H1 (cell line): ENCODE measurements at regions not wholly inside any gene's neighbourhood (a gene's known extent, or its start where the extent isn't known, plus 50 kb on each side); places are given as distances from the start of the nearest gene placed in this dataset.

Experiments used
- CTCF ChIA-PET: fragments of 300-600 bp; sonication (Branson Sonifier 250); formaldehyde crosslinking; loops from one replicate; lab custom pipeline; 2021; ENCODE audit not compliant: partially characterized antibody; lab: Charles Lee
- POLR2A ChIA-PET: fragments of 300-600 bp; sonication (Branson Sonifier 250); formaldehyde crosslinking; loops from one replicate; lab custom pipeline; 2021; ENCODE audit warnings: inconsistent platforms; ENCODE audit not compliant: partially characterized antibody; lab: Charles Lee
- DNase-seq, 2 experiments: peaks; one replicate each; pipeline versions ENCODE4 v3.0.0 to v3.0.0-alpha.2; 2010 to 2022; ENCODE audit warnings: low spot score in 2 of 2, low read depth in 1 of 2, mixed read lengths in 1 of 2
- FAIRE-seq: peaks from 2 replicates; lab custom pipeline; 2011; peaks lifted over from hg19 to GRCh38; lab: Jason Lieb, UNC
- H2AFZ ChIP-seq: 2 replicates; pipeline ENCODE4 v1.8.1; 2012; ENCODE audit warnings: low read length, inconsistent platforms
- H2AK5ac ChIP-seq: 2 replicates; pipeline ENCODE4 v1.6.1; 2013; ENCODE audit warnings: low read depth, low read length
- H2BK120ac ChIP-seq: replicated peaks from 2 replicates; pipeline ENCODE3; 2013; ENCODE audit warnings: low read depth, low read length, inconsistent platforms
- H2BK12ac ChIP-seq: 2 replicates; pipeline ENCODE4 v1.6.1; 2013; ENCODE audit warnings: low read depth, low read length
- H2BK15ac ChIP-seq: 2 replicates; pipeline ENCODE4 v1.6.1; 2013; ENCODE audit warnings: low read length
- H2BK20ac ChIP-seq: 2 replicates; pipeline ENCODE4 v1.6.1; 2013; ENCODE audit warnings: low read length
- H2BK5ac ChIP-seq: 2 replicates; pipeline ENCODE4 v1.6.1; 2013; ENCODE audit warnings: low read depth, low read length
- H3K14ac ChIP-seq: 2 replicates; pipeline ENCODE4 v1.6.1; 2013; ENCODE audit warnings: inconsistent platforms; ENCODE audit not compliant: insufficient read length
- H3K18ac ChIP-seq: 2 replicates; pipeline ENCODE4 v1.6.1; 2013; ENCODE audit warnings: low read length; ENCODE audit errors: extremely low read depth
- H3K23ac ChIP-seq: 2 replicates; pipeline ENCODE4 v1.6.1; 2013; ENCODE audit warnings: inconsistent platforms; ENCODE audit not compliant: insufficient read length
- H3K23me2 ChIP-seq: 2 replicates; pipeline ENCODE4 v1.6.1; 2013; ENCODE audit warnings: low read depth, low read length
- H3K27ac ChIP-seq: 2 replicates; pipeline ENCODE4 v1.6.1; 2011; ENCODE audit warnings: low read depth, low read length, inconsistent platforms
- H3K27me3 ChIP-seq, 4 experiments: replicated peaks in 1 of 4; 1 replicate in 1 of 4; 2 replicates in 3 of 4; pipeline versions ENCODE4 v1.6.1 to v1.8.1; 2011 to 2013; ENCODE audit warnings: low read length in 3 of 4, mild to moderate bottlenecking in 3 of 4, inconsistent platforms in 2 of 4, mixed read lengths in 2 of 4, moderate library complexity in 1 of 4; ENCODE audit not compliant: control insufficient read depth in 3 of 4, insufficient read depth in 3 of 4; ENCODE audit errors: extremely low read depth in 1 of 4
- H3K36me3 ChIP-seq, 4 experiments: 2 replicates each; pipeline versions ENCODE4 v1.6.1 to v1.8.1; 2011 to 2013; ENCODE audit warnings: mild to moderate bottlenecking in 4 of 4, low read length in 3 of 4, moderate library complexity in 2 of 4, control low read depth in 1 of 4, inconsistent platforms in 1 of 4; ENCODE audit not compliant: insufficient read depth in 4 of 4, control insufficient read depth in 2 of 4
- H3K4ac ChIP-seq: replicated peaks from 2 replicates; pipeline ENCODE3; 2013; ENCODE audit warnings: low read length, low read depth, mixed read lengths, inconsistent platforms; ENCODE audit not compliant: insufficient read length
- H3K4me1 ChIP-seq, 4 experiments: replicated peaks in 1 of 4; 1 replicate in 1 of 4; 2 replicates in 3 of 4; pipeline versions ENCODE4 v1.6.1 to v1.8.1; 2011 to 2013; ENCODE audit warnings: low read length in 3 of 4, inconsistent platforms in 2 of 4, mixed read lengths in 1 of 4; ENCODE audit not compliant: insufficient read depth in 4 of 4, control insufficient read depth in 3 of 4
- H3K4me2 ChIP-seq, 2 experiments: 2 replicates each; pipeline versions ENCODE4 v1.6.1 to v1.8.1; 2011 to 2013; ENCODE audit warnings: low read depth in 2 of 2, low read length in 2 of 2, control low read depth in 1 of 2, inconsistent platforms in 1 of 2, mild to moderate bottlenecking in 1 of 2; ENCODE audit not compliant: insufficient read depth in 1 of 2
- H3K4me3 ChIP-seq, 4 experiments: fragments of 200-600, 300-600 bp in 1 of 4; sonication (generic), shearing (Covaris generic), sonication (Bioruptor Twin) in 1 of 4; 2 replicates each; pipeline versions ENCODE4 v1.5.1 to v1.8.1; 2011 to 2016; ENCODE audit warnings: low read length in 4 of 4, low read depth in 3 of 4, control low read depth in 2 of 4, inconsistent platforms in 2 of 4, mild to moderate bottlenecking in 2 of 4, mixed read lengths in 1 of 4, moderate library complexity in 1 of 4; ENCODE audit not compliant: insufficient read depth in 2 of 4; ENCODE audit errors: extremely low read depth in 1 of 4
- H3K56ac ChIP-seq: replicated peaks from 2 replicates; pipeline ENCODE3; 2013; ENCODE audit warnings: low read depth, mild to moderate bottlenecking, mixed read lengths, low read length, inconsistent platforms; ENCODE audit not compliant: insufficient read length
- H3K79me1 ChIP-seq: 2 replicates; pipeline ENCODE4 v1.6.1; 2013; ENCODE audit warnings: low read depth, low read length, control low read depth
- H3K79me2 ChIP-seq, 2 experiments: 2 replicates each; pipeline versions ENCODE4 v1.6.1 to v1.8.1; 2012 to 2013; ENCODE audit warnings: low read length in 2 of 2, mild to moderate bottlenecking in 2 of 2, inconsistent platforms in 1 of 2; ENCODE audit not compliant: insufficient read depth in 2 of 2, control insufficient read depth in 1 of 2
- H3K9ac ChIP-seq, 4 experiments: replicated peaks in 1 of 4; 1 replicate in 1 of 4; 2 replicates in 3 of 4; pipeline versions ENCODE4 v1.6.1 to v1.8.1; 2011 to 2013; ENCODE audit warnings: low read depth in 3 of 4, low read length in 3 of 4, control low read depth in 2 of 4, mild to moderate bottlenecking in 2 of 4, moderate library complexity in 2 of 4, inconsistent platforms in 1 of 4; ENCODE audit errors: extremely low read depth in 1 of 4
- H3K9me3 ChIP-seq, 2 experiments: 2 replicates each; pipeline versions ENCODE4 v1.6.1 to v1.8.1; 2012 to 2013; ENCODE audit warnings: mild to moderate bottlenecking in 2 of 2, moderate library complexity in 2 of 2, control low read depth in 1 of 2, inconsistent platforms in 1 of 2, low read depth in 1 of 2, low read length in 1 of 2, mixed read lengths in 1 of 2; ENCODE audit not compliant: insufficient read depth in 2 of 2
- H4K20me1 ChIP-seq, 2 experiments: replicated peaks in 1 of 2; 2 replicates each; pipeline versions ENCODE3 to v1.8.1; 2011 to 2013; ENCODE audit warnings: inconsistent platforms in 2 of 2, low read length in 2 of 2, mild to moderate bottlenecking in 1 of 2; ENCODE audit not compliant: insufficient read depth in 2 of 2, control insufficient read depth in 1 of 2
- H4K5ac ChIP-seq: 2 replicates; pipeline ENCODE4 v1.6.1; 2013; ENCODE audit warnings: low read length, low read depth, mixed read lengths, inconsistent platforms; ENCODE audit not compliant: insufficient read length
- H4K8ac ChIP-seq: 2 replicates; pipeline ENCODE4 v1.8.0; 2013; ENCODE audit warnings: mild to moderate bottlenecking, moderate library complexity, low read length, inconsistent platforms; ENCODE audit not compliant: insufficient read depth; ENCODE audit errors: extremely low read depth
- H4K91ac ChIP-seq: replicated peaks from 2 replicates; pipeline ENCODE3; 2013; ENCODE audit warnings: low read length, mixed read lengths, inconsistent platforms; ENCODE audit not compliant: insufficient read length
- CBX5 ChIP-seq: fragments of 300-800, 300-1000 bp; sonication (generic); IDR thresholded peaks from 2 replicates; pipeline ENCODE4 v1.7.1; 2016; ENCODE audit warnings: antibody characterized with exemption, low read length, low read depth
- CHD1 ChIP-seq: IDR thresholded peaks from 2 replicates; pipeline ENCODE4 v1.6.1; 2012; ENCODE audit warnings: low read depth, low read length, improper control_type of control experiment
- KDM5A ChIP-seq: fragments of 200-600 bp; IDR thresholded peaks from 2 replicates; pipeline ENCODE4 v1.7.1; 2012; ENCODE audit warnings: mild to moderate bottlenecking, low read length, inconsistent platforms, mixed read lengths
- POU5F1 ChIP-seq: IDR thresholded peaks from 2 replicates; pipeline ENCODE4 v1.6.1; 2011; ENCODE audit warnings: low read depth, mild to moderate bottlenecking, low read length, moderate library complexity
- SP2 ChIP-seq: IDR thresholded peaks from 2 replicates; pipeline ENCODE4 v1.6.1; 2012; ENCODE audit warnings: mild to moderate bottlenecking, low read length, inconsistent platforms
- WGBS, 2 experiments: shearing (Covaris generic) in 1 of 2; methylation state at CpG; one replicate each; pipeline versions ENCODE4 v1.1.6 to v1.1.7; 2013 to 2015; ENCODE audit warnings: low lambda C conversion rate in 2 of 2, mixed read lengths in 2 of 2, inconsistent platforms in 1 of 2, low coverage in 1 of 2, missing lambda C conversion rate in 1 of 2; ENCODE audit not compliant: insufficient replicate concordance in 2 of 2, insufficient coverage in 1 of 2, insufficient read length in 1 of 2; ENCODE audit errors: extremely low coverage in 1 of 2, missing lambda C conversion rate in 1 of 2; 5-methylcytosine and 5-hydroxymethylcytosine counted together

GRCh38 chr10:31170636-31171035, 139.0 kb upstream of the ZNF438 start:
- H2BK120ac ChIP-seq, result no peak overlapping the region
- no peak overlapping the region for H4K91ac ChIP-seq
- FAIRE-seq (no peak), DNase-seq (no peak)
- H4K20me1 ChIP-seq, result no peaks in the 10 kb centered on the region
- peak overlapping the region; percentile 62; the same call in 1 of the 2 replicates for H2AFZ ChIP-seq
- H3K9me3 ChIP-seq, result peaks cover 9 to 13% of the 10 kb centered on the region in 2 experiments; a peak in 2 of 4 replicates
- H3K14ac ChIP-seq, result no peak overlapping the region
- H4K5ac ChIP-seq, result no peak overlapping the region
- no peaks in the 10 kb centered on the region for H3K79me1 ChIP-seq
- no peak overlapping the region for H3K56ac ChIP-seq
- ChIA-PET CTCF (interaction anchor here (1.4 kb wide), 1 partner anchor 18 kb away, joined by 4 read pairs; no protein-coding TSS in a partner anchor), POLR2A (no interaction called here)
- H3K79me2 ChIP-seq, result no peaks in the 10 kb centered on the region
- H4K8ac ChIP-seq, result no peak overlapping the region
- H3K9ac ChIP-seq, result no peak overlapping the region
- no peaks in the 10 kb centered on the region for H3K36me3 ChIP-seq
- no peaks in the 10 kb centered on the region for H3K23me2 ChIP-seq
- WGBS, 2 experiments, result 82% methylated on average over 3 of the region's 4 CpGs; no CpG with 5 or more reads in 1 of the 2 experiments
- H3K23ac ChIP-seq, result no peak overlapping the region
- H3K4me3 ChIP-seq, result no peak overlapping the region
- no peaks in the 10 kb centered on the region for H3K4me1 ChIP-seq
- no peak overlapping the region for H3K4me2 ChIP-seq
- no peak overlapping the region for H2BK20ac ChIP-seq
- H3K27ac ChIP-seq, result no peak overlapping the region
- H3K27me3 ChIP-seq, result no peaks in the 10 kb centered on the region
- H3K18ac ChIP-seq, result no peak overlapping the region
- no peak overlapping the region for H2AK5ac ChIP-seq
- no peak overlapping the region for H2BK5ac ChIP-seq
- H2BK15ac ChIP-seq, result no peak overlapping the region
- no peak overlapping the region for H2BK12ac ChIP-seq
- no peak overlapping the region for H3K4ac ChIP-seq
- TF ChIP-seq SP2, result no peak
- no peak for TF ChIP-seq CBX5
- no peak for TF ChIP-seq KDM5A
- no peak for TF ChIP-seq POU5F1
- TF ChIP-seq CHD1, result no peak
